RWPE1 (cell line): ENCODE measurements at regions not wholly inside any gene's neighbourhood (a gene's known extent, or its start where the extent isn't known, plus 50 kb on each side); places are given as distances from the start of the nearest gene placed in this dataset.

Source experiments
- CTCF ChIA-PET: fragments of 350-600 bp; sonication (Branson Sonifier 250); formaldehyde crosslinking; extraction: SDS; loops from one replicate; lab custom pipeline; 2021; lab: Yijun Ruan, JAX
- POLR2A ChIA-PET: fragments of 400-600 bp; formaldehyde crosslinking; extraction: SDS; loops from one replicate; lab custom pipeline; 2020; ENCODE audit warnings: antibody characterized with exemption; ENCODE audit not compliant: low non-redundant PET; lab: Yijun Ruan, JAX
- DNase-seq: peaks from one replicate; pipeline ENCODE4 v3.0.0; 2012; ENCODE audit warnings: low spot score
- H3K27ac ChIP-seq: fragments of 450-650 bp; 2 replicates; pipeline ENCODE4 v1.5.1; 2017
- CTCF ChIP-seq: fragments of 450-650 bp; conservative IDR thresholded peaks from 2 replicates; pipeline ENCODE4 v1.5.1; 2017; ENCODE audit warnings: low read depth, mild to moderate bottlenecking

DNA sequence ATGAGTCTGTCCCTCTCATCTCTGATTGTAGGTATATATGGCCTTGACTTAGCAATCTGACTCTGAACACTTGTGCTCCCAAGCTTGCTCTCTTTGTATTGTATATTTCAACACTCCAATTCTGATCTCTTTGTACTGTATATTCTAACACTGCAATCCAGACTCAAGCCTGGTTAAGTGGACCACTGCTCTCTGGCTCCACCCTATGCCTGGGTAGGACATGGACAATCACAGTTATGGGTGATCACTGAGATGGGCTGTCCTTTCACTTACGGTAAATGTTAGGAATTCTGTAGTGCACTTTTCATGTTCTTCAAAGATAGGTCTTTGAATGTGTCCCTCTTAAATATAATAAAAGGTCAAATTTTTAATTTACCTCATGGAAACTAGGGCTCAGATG, 165.1 kb downstream of the TLR4 start:
- no peak overlapping the region for H3K27ac ChIP-seq
- POLR2A ChIA-PET: no interaction called here
- no peak for DNase-seq
- no peak for TF ChIP-seq CTCF
- CTCF ChIA-PET: no interaction called here

DNA sequence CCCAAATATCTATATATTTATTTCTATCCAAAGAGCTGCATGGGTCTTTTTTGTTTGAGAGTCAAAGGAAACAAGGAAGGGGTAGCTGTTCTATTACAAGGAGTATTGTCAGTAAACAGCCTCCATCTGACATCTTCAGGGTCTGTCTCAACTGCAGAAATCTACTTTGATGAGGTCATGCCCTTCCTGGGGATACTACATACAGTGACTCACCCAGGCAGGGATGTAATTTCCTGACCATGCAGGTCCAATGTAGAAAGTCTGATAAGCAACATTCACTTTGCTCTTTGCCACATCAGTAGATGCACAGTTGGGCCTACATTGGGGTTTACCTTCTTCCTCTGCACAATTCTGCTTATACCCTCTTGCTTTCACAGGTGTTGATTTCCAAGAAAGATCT, 165.5 kb downstream of the TLR4 start:
- no peak for DNase-seq
- no peak for TF ChIP-seq CTCF
- POLR2A ChIA-PET: no interaction called here
- CTCF ChIA-PET: no interaction called here
- H3K27ac ChIP-seq: no peak overlapping the region

DNA sequence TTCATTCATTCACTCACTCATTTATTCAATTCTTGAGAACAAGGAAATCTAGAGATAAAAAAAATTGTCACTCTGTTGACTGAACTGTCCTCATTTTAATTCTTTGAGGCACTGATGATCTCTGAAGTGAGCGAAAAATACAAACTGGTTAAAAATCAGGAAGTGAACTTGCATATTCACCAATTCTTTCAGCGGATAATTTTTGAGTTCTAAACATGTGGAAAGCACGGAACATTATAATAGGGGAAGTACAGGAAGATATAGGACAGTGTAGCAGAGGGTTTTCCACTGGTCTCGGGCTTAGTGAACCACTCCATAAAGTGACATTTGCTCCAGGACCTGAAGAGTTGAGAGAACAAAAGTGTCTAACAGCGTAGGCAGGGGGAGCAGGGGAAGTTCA, 169.5 kb downstream of the TLR4 start:
- H3K27ac ChIP-seq: no peak overlapping the region
- no peak for TF ChIP-seq CTCF
- CTCF ChIA-PET: no interaction called here
- POLR2A ChIA-PET: no interaction called here
- DNase-seq: no peak

DNA sequence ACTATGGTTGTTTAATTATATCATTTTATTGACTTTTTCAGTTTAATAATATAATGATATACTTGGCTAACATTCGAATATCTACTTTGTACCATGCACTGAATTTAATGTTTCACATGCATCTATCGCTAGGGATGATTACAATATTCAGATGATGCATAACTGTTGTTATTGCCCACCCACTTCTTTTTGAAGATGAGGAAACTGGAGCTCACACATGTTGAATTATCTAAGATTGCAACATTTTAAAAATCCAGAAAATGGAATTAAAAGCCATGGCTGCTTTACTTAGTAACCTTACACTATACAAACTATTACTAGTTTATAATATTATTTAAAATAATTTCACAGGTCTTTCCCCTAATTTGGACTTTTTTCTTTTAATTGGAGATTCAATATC, 171.7 kb downstream of the TLR4 start:
- DNase-seq: no peak
- ChIA-PET POLR2A (no interaction called here), CTCF (no interaction called here)
- no peak overlapping the region for H3K27ac ChIP-seq
- TF ChIP-seq CTCF: no peak

DNA sequence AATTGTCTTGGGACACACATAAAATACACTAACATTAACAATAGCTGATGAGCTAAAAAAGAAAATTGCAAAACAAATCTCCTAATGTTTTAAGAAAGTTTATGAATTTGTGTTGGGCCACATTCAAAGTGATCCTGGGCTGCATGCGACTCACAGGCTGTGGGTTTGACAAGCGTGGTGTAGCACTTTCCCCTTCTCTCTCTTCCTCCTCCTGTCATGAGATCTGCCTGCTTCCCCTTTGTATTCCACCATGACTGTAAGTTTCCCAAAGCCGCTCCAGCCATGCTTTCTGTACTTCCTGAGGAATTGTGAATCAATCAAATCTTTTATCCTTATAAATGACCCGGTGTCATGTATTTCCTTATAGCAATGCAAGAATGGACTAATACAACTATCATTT, 178.0 kb downstream of the TLR4 start:
- CTCF ChIA-PET: no interaction called here
- H3K27ac ChIP-seq: no peak overlapping the region
- DNase-seq: no peak
- TF ChIP-seq CTCF: no peak
- POLR2A ChIA-PET: no interaction called here

GRCh38 chr9:117886616-117887015, 182.4 kb downstream of the TLR4 start:
- TF ChIP-seq CTCF: no peak
- ChIA-PET CTCF (no interaction called here), POLR2A (no interaction called here)
- no peak overlapping the region for H3K27ac ChIP-seq
- DNase-seq: no peak

- CTCF ChIA-PET: no interaction called here
- TF ChIP-seq CTCF: no peak
These were observed 183.2 kb downstream of the TLR4 start for GRCh38 chr9:117887383-117887782.

More at GRCh38 chr9:117887383-117887782, 183.2 kb downstream of the TLR4 start:
- DNase-seq: no peak
- H3K27ac ChIP-seq: no peak overlapping the region
- POLR2A ChIA-PET: no interaction called here
